HepG2 (cell line): ENCODE measurements at regions not wholly inside any gene's neighbourhood (a gene's known extent, or its start where the extent isn't known, plus 50 kb on each side); places are given as distances from the start of the nearest gene placed in this dataset.

Source experiments
- ATAC-seq: fragments of 200-7000 bp; cut with Tn5 transposase; 3 replicates; pipeline ENCODE4 v1.9.1; 2020; ENCODE audit warnings: mild to moderate bottlenecking, moderate library complexity
- BruUV-seq: library from RNA; stranded (reverse); fragments of 400-500 nt; replicated peaks from 2 replicates; lab custom pipeline; 2021; lab: Mats Ljungman, UMichigan
- CTCF ChIA-PET: fragments of 300-600 bp; formaldehyde crosslinking; extraction: SDS; loops from one replicate; lab custom pipeline; 2021; ENCODE audit warnings: low total read pairs, inconsistent platforms, low intra/inter-chr PET ratio; lab: Yijun Ruan, JAX
- POLR2A ChIA-PET: fragments of 350-600 bp; sonication (Branson Sonifier 250); formaldehyde crosslinking; loops from one replicate; lab custom pipeline; 2020; ENCODE audit warnings: antibody characterized with exemption, inconsistent platforms; lab: Yijun Ruan, JAX
- DNase-seq: peaks from one replicate; pipeline ENCODE4 v3.0.0-alpha.2; 2015; ENCODE audit warnings: low spot score
- FAIRE-seq: peaks from 3 replicates; lab custom pipeline; 2011; peaks lifted over from hg19 to GRCh38; lab: Jason Lieb, UNC
- H2AFZ ChIP-seq: one replicate; pipeline ENCODE4 v1.6.1; 2011; ENCODE audit warnings: low read length, inconsistent platforms
- H3K27ac ChIP-seq: fragments of 300-600 bp; 3 replicates; pipeline ENCODE4 v1.8.0; 2011; ENCODE audit warnings: mixed run types, mild to moderate bottlenecking, mixed read lengths, low read length, inconsistent platforms; ENCODE audit not compliant: insufficient read depth; ENCODE audit errors: extremely low read length
- H3K27me3 ChIP-seq, 2 experiments: fragments of 200-600 bp in 1 of 2; 2 replicates in 1 of 2; 3 replicates in 1 of 2; pipeline versions ENCODE4 v1.6.0 to v1.8.0; 2011; ENCODE audit warnings: low read length in 2 of 2, mild to moderate bottlenecking in 2 of 2, moderate library complexity in 2 of 2, inconsistent platforms in 1 of 2; ENCODE audit not compliant: insufficient read depth in 2 of 2, control insufficient read depth in 1 of 2
- H3K36me3 ChIP-seq, 2 experiments: fragments of 200-600 bp in 1 of 2; replicated peaks in 1 of 2; 2 replicates in 1 of 2; 3 replicates in 1 of 2; pipeline versions ENCODE4 v1.5.1 to v1.8.0; 2011; ENCODE audit warnings: low read length in 2 of 2, inconsistent platforms in 1 of 2; ENCODE audit not compliant: insufficient read depth in 2 of 2, control insufficient read depth in 1 of 2
- H3K4me1 ChIP-seq: 2 replicates; pipeline ENCODE4 v1.5.1; 2012; ENCODE audit warnings: low read length, inconsistent platforms; ENCODE audit not compliant: insufficient read depth
- H3K4me2 ChIP-seq: 2 replicates; pipeline ENCODE4 v1.6.0; 2011; ENCODE audit warnings: low read depth, low read length, inconsistent platforms
- H3K4me3 ChIP-seq, 3 experiments: fragments of 200-600 bp in 1 of 3; sonication (generic), shearing (Covaris generic) in 1 of 3; replicated peaks in 1 of 3; 2 replicates each; pipeline ENCODE4 v1.5.1; 2011 to 2016; ENCODE audit warnings: low read length in 3 of 3, inconsistent platforms in 2 of 3, low read depth in 2 of 3, mild to moderate bottlenecking in 2 of 3, control low read depth in 1 of 3, mixed read lengths in 1 of 3; ENCODE audit not compliant: insufficient read depth in 1 of 3
- H3K79me2 ChIP-seq: one replicate; pipeline ENCODE4 v1.6.1; 2011; ENCODE audit warnings: low read length, inconsistent platforms; ENCODE audit not compliant: insufficient read depth
- H3K9ac ChIP-seq: 2 replicates; pipeline ENCODE4 v1.6.0; 2011; ENCODE audit warnings: mild to moderate bottlenecking, low read depth, low read length, inconsistent platforms; ENCODE audit not compliant: insufficient read depth
- H3K9me3 ChIP-seq: 2 replicates; pipeline ENCODE4 v1.5.1; 2012; ENCODE audit warnings: mild to moderate bottlenecking, low read length
- H4K20me1 ChIP-seq: 2 replicates; pipeline ENCODE4 v1.6.0; 2011; ENCODE audit warnings: inconsistent platforms, mild to moderate bottlenecking, low read length, moderate library complexity; ENCODE audit not compliant: insufficient read depth
- ARNTL ChIP-seq: sonication (generic); formaldehyde crosslinking; IDR thresholded peaks from 2 replicates; pipeline ENCODE4 v1.4.0; 2020; ENCODE audit warnings: mild to moderate bottlenecking, missing genetic modification reagents
- FOXJ3 ChIP-seq: sonication (generic); formaldehyde crosslinking; IDR thresholded peaks from 2 replicates; pipeline ENCODE4 v1.4.0; 2020; ENCODE audit warnings: missing genetic modification reagents, mild to moderate bottlenecking, borderline replicate concordance
- HMG20A ChIP-seq: IDR thresholded peaks from 2 replicates; pipeline ENCODE4 v1.6.1; 2016; ENCODE audit warnings: borderline replicate concordance
- HNRNPLL ChIP-seq: fragments of 200-400 bp; formaldehyde crosslinking; IDR thresholded peaks from 2 replicates; pipeline ENCODE4 v1.6.1; 2017; ENCODE audit warnings: mild to moderate bottlenecking, low read depth, low read length; ENCODE audit not compliant: poor library complexity, severe bottlenecking
- IRF2 ChIP-seq: IDR thresholded peaks from 2 replicates; pipeline ENCODE4 v1.6.1; 2018; ENCODE audit warnings: missing genetic modification reagents, missing compliant biosample characterization
- SMARCE1 ChIP-seq: fragments of 450-650 bp; IDR thresholded peaks from 2 replicates; pipeline ENCODE4 v1.6.1; 2017; ENCODE audit warnings: borderline replicate concordance
- ZFP82 ChIP-seq: sonication (generic); formaldehyde crosslinking; IDR thresholded peaks from 2 replicates; pipeline ENCODE4 v1.5.1; 2020; ENCODE audit warnings: mild to moderate bottlenecking, missing genetic modification reagents, borderline replicate concordance
- ZNF720 ChIP-seq: sonication (generic); formaldehyde crosslinking; IDR thresholded peaks from 2 replicates; pipeline ENCODE4 v1.4.0; 2020; ENCODE audit warnings: missing genetic modification reagents
- WGBS: methylation state at CpG from one replicate; pipeline ENCODE4 v1.1.6; 2017; ENCODE audit warnings: low lambda C conversion rate; 5-methylcytosine and 5-hydroxymethylcytosine counted together
- in situ Hi-C: cut with HindIII; loops from 2 replicates; pipeline ENCODE4 v1.10.0; 2017; ENCODE audit warnings: low pct_unique_long_range_greater_than_20kb; ENCODE audit not compliant: extremely low pct_ligation_motif_present
- intact Hi-C: fragments of 100-400 bp; cut with micrococcal nuclease; formaldehyde crosslinking; loops from one replicate; pipeline ENCODE4 v1.10.0; 2022; ENCODE audit not compliant: unreplicated experiment
- TF ChIP-seq, protein P1 (sequence below), 2 experiments: sonication (generic) in 1 of 2; formaldehyde crosslinking in 1 of 2; IDR thresholded peaks; 2 replicates each; pipeline versions ENCODE4 v1.4.0 to v1.6.1; 2018 to 2020; ENCODE audit warnings: missing genetic modification reagents in 2 of 2, borderline replicate concordance in 1 of 2, low read depth in 1 of 2, mild to moderate bottlenecking in 1 of 2, missing biosample characterization in 1 of 2

DNA sequence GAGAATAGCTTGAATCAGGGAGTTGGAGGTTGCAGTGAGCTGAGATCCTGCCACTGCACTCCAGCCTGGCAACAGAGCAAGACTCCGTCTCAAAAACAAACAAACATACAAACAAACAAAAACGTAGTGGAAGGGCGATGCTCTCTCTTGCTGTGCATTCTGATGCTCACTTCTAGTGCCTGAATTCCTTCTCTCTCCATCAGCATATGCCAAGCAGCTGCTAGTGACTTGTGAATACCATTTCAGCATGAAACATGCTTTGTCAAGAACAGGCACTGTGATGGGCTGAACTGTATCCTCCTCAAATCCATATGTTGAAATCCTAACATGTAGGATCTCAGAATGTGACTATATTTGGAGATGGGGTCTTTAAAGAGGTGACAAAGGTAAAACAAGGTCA, 537.1 kb upstream of the AMELY start (continued):
- TF ChIP-seq ZFP82 (CRISPR knock-in tag) (no peak), HNRNPLL (no peak), ZNF720 (CRISPR knock-in tag) (no peak), HMG20A (CRISPR knock-in tag) (no peak)
- TF ChIP-seq, all 625 proteins: peak for 0

DNA sequence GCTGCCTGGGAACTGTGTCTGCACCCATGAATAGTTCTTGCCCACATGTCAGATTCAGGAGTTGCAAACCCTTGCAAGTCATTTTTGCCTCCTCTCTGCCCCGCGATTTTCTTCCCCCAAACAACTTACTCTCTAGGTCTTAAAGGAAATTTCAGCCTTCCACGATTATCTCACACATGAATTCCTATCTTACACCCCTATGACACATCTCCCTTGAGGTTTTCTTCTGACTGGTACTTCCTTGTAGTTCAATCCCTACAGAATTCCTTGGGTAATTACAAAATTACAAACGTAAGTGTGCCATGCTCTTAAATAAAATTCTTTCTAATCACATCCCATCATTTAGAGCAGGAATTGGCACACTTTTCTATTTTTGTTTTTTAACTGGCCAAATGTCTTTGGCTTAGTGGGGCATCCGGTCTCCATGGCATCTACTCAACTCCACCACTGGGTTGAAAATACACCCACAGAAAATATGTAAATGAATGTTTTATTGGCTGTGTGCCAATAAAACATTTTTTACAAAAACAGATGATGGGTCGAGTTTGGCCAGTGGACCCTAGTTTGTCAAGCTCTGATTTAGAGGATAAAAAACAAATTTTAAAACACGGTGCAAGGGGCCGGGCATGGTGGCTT, 536.4 kb upstream of the AMELY start:
- Histone ChIP-seq H3K27me3 (no peaks in the 10 kb centered on the region), H3K9ac (no peak overlapping the region), H3K4me2 (no peak overlapping the region), H3K4me3 (no peak overlapping the region), H3K79me2 (no peaks in the 10 kb centered on the region), H3K36me3 (no peaks in the 10 kb centered on the region), H2AFZ (no peak overlapping the region), H3K9me3 (no peaks in the 10 kb centered on the region), H4K20me1 (no peaks in the 10 kb centered on the region), H3K27ac (no peak overlapping the region), H3K4me1 (no peaks in the 10 kb centered on the region)
- ChIA-PET POLR2A (no interaction called here), CTCF (no interaction called here)
- DNase-seq, result no peak
- no peak for ATAC-seq
- no TSS peak for BruUV-seq
- 1% methylated on average over 7 of the region's 8 CpGs for WGBS
- TF ChIP-seq FOXJ3 (CRISPR knock-in tag) (no peak), IRF2 (CRISPR knock-in tag) (no peak), ARNTL (no peak), SMARCE1 (no peak)
- TF ChIP-seq, protein P1, sequence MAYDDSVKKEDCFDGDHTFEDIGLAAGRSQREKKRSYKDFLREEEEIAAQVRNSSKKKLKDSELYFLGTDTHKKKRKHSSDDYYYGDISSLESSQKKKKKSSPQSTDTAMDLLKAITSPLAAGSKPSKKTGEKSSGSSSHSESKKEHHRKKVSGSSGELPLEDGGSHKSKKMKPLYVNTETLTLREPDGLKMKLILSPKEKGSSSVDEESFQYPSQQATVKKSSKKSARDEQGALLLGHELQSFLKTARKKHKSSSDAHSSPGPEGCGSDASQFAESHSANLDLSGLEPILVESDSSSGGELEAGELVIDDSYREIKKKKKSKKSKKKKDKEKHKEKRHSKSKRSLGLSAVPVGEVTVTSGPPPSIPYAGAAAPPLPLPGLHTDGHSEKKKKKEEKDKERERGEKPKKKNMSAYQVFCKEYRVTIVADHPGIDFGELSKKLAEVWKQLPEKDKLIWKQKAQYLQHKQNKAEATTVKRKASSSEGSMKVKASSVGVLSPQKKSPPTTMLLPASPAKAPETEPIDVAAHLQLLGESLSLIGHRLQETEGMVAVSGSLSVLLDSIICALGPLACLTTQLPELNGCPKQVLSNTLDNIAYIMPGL (CRISPR knock-in tag; IDR thresholded peaks at IDR 0.05; ENCODE audit: borderline replicate concordance in 1 of 2, low read depth in 1 of 2), result no peak
- intact Hi-C loops (no loop called here), in situ Hi-C loops (no loop called here)
- FAIRE-seq, result no peak
